ENCODE measurements at regions not wholly inside any gene's neighbourhood (a gene's known extent, or its start where the extent isn't known, plus 50 kb on each side); places are given as distances from the start of the nearest gene placed in this dataset.

- CTCF ChIA-PET (ENCODE audit: partially characterized antibody): interaction anchor here (0.6 to 18.1 kb wide), 13 partner anchors 8 to 534 kb away, joined by 3 to 255 read pairs (median 5); no protein-coding TSS in a partner anchor
- Histone ChIP-seq H3K4me1 (replicated peaks in 1 of 4; ENCODE audit: control insufficient read depth in 3 of 4, insufficient read depth in 4 of 4, low read length in 3 of 4) (no peaks in the 10 kb centered on the region; a peak in 1 of 7 replicates), H3K36me3 (ENCODE audit: control insufficient read depth in 2 of 4, insufficient read depth in 4 of 4, low read length in 3 of 4) (no peaks in the 10 kb centered on the region), H3K14ac (ENCODE audit: insufficient read length) (no peak overlapping the region), H2AK5ac (ENCODE audit: low read depth, low read length) (0 out of 2 replicates have a peak overlapping the region, but pooled peaks have one; percentile 54), H3K79me1 (ENCODE audit: low read depth, low read length) (no peaks in the 10 kb centered on the region), H3K4me2 (ENCODE audit: insufficient read depth in 1 of 2, low read depth in 2 of 2, low read length in 2 of 2) (no peak overlapping the region), H3K9me3 (ENCODE audit: insufficient read depth in 2 of 2, low read depth in 1 of 2, low read length in 1 of 2) (peaks cover 0 to 5% of the 10 kb centered on the region in 2 experiments; a peak in 1 of 4 replicates), H3K9ac (replicated peaks in 1 of 4; ENCODE audit: extremely low read depth in 1 of 4, low read depth in 3 of 4, low read length in 3 of 4) (no peak overlapping the region), H3K4me3 (ENCODE audit: extremely low read depth in 1 of 4, insufficient read depth in 2 of 4, low read depth in 3 of 4, low read length in 4 of 4) (no peak overlapping the region), H2BK20ac (ENCODE audit: low read length) (no peak overlapping the region), H3K23me2 (ENCODE audit: low read depth, low read length) (no peaks in the 10 kb centered on the region), H4K8ac (ENCODE audit: extremely low read depth, insufficient read depth, low read length) (no peak overlapping the region), H3K4ac (replicated peaks; ENCODE audit: insufficient read length, low read depth, low read length) (no peak overlapping the region), H4K20me1 (replicated peaks in 1 of 2; ENCODE audit: control insufficient read depth in 1 of 2, insufficient read depth in 2 of 2, low read length in 2 of 2) (no peaks in the 10 kb centered on the region), H2BK12ac (ENCODE audit: low read depth, low read length) (no peak overlapping the region), H2BK120ac (replicated peaks; ENCODE audit: low read depth, low read length) (no peak overlapping the region), H3K27me3 (replicated peaks in 1 of 4; ENCODE audit: control insufficient read depth in 3 of 4, extremely low read depth in 1 of 4, insufficient read depth in 3 of 4, low read length in 3 of 4) (no peaks in the 10 kb centered on the region; a peak in 1 of 7 replicates), H3K23ac (ENCODE audit: insufficient read length) (no peak overlapping the region), H3K18ac (ENCODE audit: extremely low read depth, low read length) (no peak overlapping the region), H4K91ac (replicated peaks; ENCODE audit: insufficient read length, low read length) (no peak overlapping the region), H2BK5ac (ENCODE audit: low read depth, low read length) (no peak overlapping the region), H4K5ac (ENCODE audit: insufficient read length, low read depth, low read length) (no peak overlapping the region), H3K56ac (replicated peaks; ENCODE audit: insufficient read length, low read depth, low read length) (no peak overlapping the region), H2AFZ (ENCODE audit: low read length) (no peak overlapping the region), H3K27ac (ENCODE audit: low read depth, low read length) (no peak overlapping the region), H2BK15ac (ENCODE audit: low read length) (peak overlapping the region; percentile 46; the same call in 1 of the 2 replicates), H3K79me2 (ENCODE audit: control insufficient read depth in 1 of 2, insufficient read depth in 2 of 2, low read length in 2 of 2) (no peaks in the 10 kb centered on the region)
- no peak for FAIRE-seq
- no peak for TF ChIP-seq ZNF274 (IDR thresholded peaks at IDR 0.05; ENCODE audit: borderline replicate concordance, extremely low read depth, low read length)
- POLR2A ChIA-PET (ENCODE audit: partially characterized antibody): interaction anchor here (1.2 kb wide), 1 partner anchor 341 kb away, joined by 3 read pairs; no protein-coding TSS in a partner anchor
- 92% methylated on average over 3 of the region's 3 CpGs; no CpG with 5 or more reads in 1 of the 2 experiments for WGBS, 2 experiments (ENCODE audit: extremely low coverage in 1 of 2, insufficient coverage in 1 of 2, insufficient read length in 1 of 2, insufficient replicate concordance in 2 of 2, low coverage in 1 of 2, low lambda C conversion rate in 2 of 2, missing lambda C conversion rate in 1 of 2)
- DNase-seq (ENCODE audit: low read depth in 1 of 2, low spot score in 2 of 2): no peak
Measured at GRCh38 chr15:66922608-66923007, 142.8 kb upstream of the SMAD3 start.
